Middle frontal gyrus (tissue), 1 donor: ENCODE measurements at regions not wholly inside any gene's neighbourhood (a gene's known extent, or its start where the extent isn't known, plus 50 kb on each side); places are given as distances from the start of the nearest gene placed in this dataset.
"Not testable (repeated sequence)": the region's sequence is repeated elsewhere in the genome, so short reads cannot be mapped to it uniquely, and the experiment has no call there.

Source experiments
- DNase-seq: peaks from one replicate; pipeline ENCODE4 v3.0.0-alpha.2; 2015; ENCODE audit warnings: low spot score; ENCODE audit errors: extremely low spot score

GRCh38 chr18:2150566-2150965 is 420.7 kb downstream of the METTL4 start:
- DNase-seq, result no peak

GRCh38 chr18:2154278-2154677 is 417.0 kb downstream of the METTL4 start:
- no peak for DNase-seq

GRCh38 chr18:2164644-2165550 is 406.4 kb downstream of the METTL4 start:
- DNase-seq, result no peak

GRCh38 chr18:2166876-2167275 is 404.4 kb downstream of the METTL4 start:
- DNase-seq, result not testable (repeated sequence)

GRCh38 chr18:2168022-2168421 is 403.3 kb downstream of the METTL4 start:
- no peak for DNase-seq

GRCh38 chr18:2169656-2170055 is 401.6 kb downstream of the METTL4 start:
- no peak for DNase-seq

GRCh38 chr18:2171840-2172625 is 399.3 kb downstream of the METTL4 start:
- DNase-seq, result no peak

- DNase-seq, result no peak
These were observed 398.4 kb downstream of the METTL4 start for GRCh38 chr18:2172881-2173280.

GRCh38 chr18:2173486-2173885 is 397.8 kb downstream of the METTL4 start:
- DNase-seq, result no peak

- no peak for DNase-seq
These were observed 393.3 kb downstream of the METTL4 start for GRCh38 chr18:2178036-2178435.

GRCh38 chr18:2179498-2180183 is 391.7 kb downstream of the METTL4 start:
- DNase-seq, result no peak

- no peak for DNase-seq
These were observed 390.7 kb downstream of the METTL4 start for GRCh38 chr18:2180586-2180985.

GRCh38 chr18:2183432-2183831 is 387.9 kb downstream of the METTL4 start:
- DNase-seq, result no peak

GRCh38 chr18:2186967-2187366 is 384.3 kb downstream of the METTL4 start:
- DNase-seq, result no peak

GRCh38 chr18:2188258-2188657 is 383.0 kb downstream of the METTL4 start:
- no peak for DNase-seq

- DNase-seq, result no peak
These were observed 380.0 kb downstream of the METTL4 start for GRCh38 chr18:2191180-2191790.

GRCh38 chr18:2192562-2192961 is 378.7 kb downstream of the METTL4 start:
- DNase-seq, result no peak

- no peak for DNase-seq
These were observed 373.4 kb downstream of the METTL4 start for GRCh38 chr18:2197946-2198345.

GRCh38 chr18:2199060-2199459 is 372.2 kb downstream of the METTL4 start:
- no peak for DNase-seq

- no peak for DNase-seq
These were observed 370.2 kb downstream of the METTL4 start for GRCh38 chr18:2201036-2201600.

GRCh38 chr18:2204736-2205135 is 366.6 kb downstream of the METTL4 start:
- no peak for DNase-seq
